Activated naive CD8-positive, alpha-beta T cell treated with anti-CD3 and anti-CD28 coated beads, Interleukin-2, amount 50 U/mL, for 16 hours (primary cell): ENCODE measurements at regions not wholly inside any gene's neighbourhood (a gene's known extent, or its start where the extent isn't known, plus 50 kb on each side); places are given as distances from the start of the nearest gene placed in this dataset.
"Not testable (repeated sequence)": the region's sequence is repeated elsewhere in the genome, so short reads cannot be mapped to it uniquely, and the experiment has no call there.

Experiments used
- DNase-seq: peaks from one replicate; pipeline ENCODE4 v3.0.0-alpha.2; 2020; ENCODE audit warnings: low read depth, low spot score

- not testable (repeated sequence) for DNase-seq
Observed at GRCh38 chr2:18017381-18017780, 138.9 kb downstream of the KCNS3 start.

GRCh38 chr2:18009891-18010290 is 131.4 kb downstream of the KCNS3 start:
- DNase-seq: no peak

- no peak for DNase-seq
Observed at GRCh38 chr2:18005411-18005810, 126.9 kb downstream of the KCNS3 start.

- no peak for DNase-seq
Observed at GRCh38 chr2:18001671-18002070, 123.2 kb downstream of the KCNS3 start.

- no peak for DNase-seq
Observed at GRCh38 chr2:17996978-17997377, 118.5 kb downstream of the KCNS3 start.

GRCh38 chr2:17995593-17995992 is 117.1 kb downstream of the KCNS3 start:
- no peak for DNase-seq
